ENCODE measurements at regions not wholly inside any gene's neighbourhood (a gene's known extent, or its start where the extent isn't known, plus 50 kb on each side); places are given as distances from the start of the nearest gene placed in this dataset.

DNA sequence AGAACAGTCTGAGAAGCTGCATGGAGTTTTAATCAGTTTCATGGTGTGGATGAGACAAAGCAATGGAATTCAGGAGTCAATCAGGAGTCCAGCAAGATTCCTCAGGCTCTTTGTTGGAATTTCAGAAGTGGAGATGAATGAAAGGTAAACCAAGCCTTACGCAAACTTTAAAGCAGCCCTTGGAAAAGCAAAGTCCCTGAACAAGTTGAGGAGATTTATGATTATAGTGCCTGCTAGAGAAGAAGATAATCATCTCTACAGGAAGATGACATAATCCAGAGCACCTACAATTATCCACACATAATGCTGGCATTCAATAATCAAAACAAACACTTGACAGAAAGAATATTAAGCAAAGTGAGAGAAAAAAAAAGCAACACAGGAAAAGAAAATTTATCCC, 1380.1 kb upstream of the NUDT12 start:
- Histone ChIP-seq H3K4me3 (replicated peaks in 1 of 2; ENCODE audit: low read depth in 1 of 2, low read length in 2 of 2) (no peak overlapping the region), H3K4me1 (ENCODE audit: control insufficient read depth in 1 of 2, insufficient read depth in 2 of 2, low read length in 2 of 2) (no peaks in the 10 kb centered on the region; a peak in 1 of 4 replicates), H3K27ac (ENCODE audit: low read depth, low read length) (no peak overlapping the region), H2AFZ (ENCODE audit: low read depth, low read length, poor library complexity, severe bottlenecking) (no peak overlapping the region), H4K20me1 (ENCODE audit: insufficient read depth) (0 out of 2 replicates have a peak, but pooled peaks cover 4% of the 10 kb centered on the region), H3K9me3 (ENCODE audit: control insufficient read depth in 1 of 2, insufficient read depth in 1 of 2, low read depth in 1 of 2, low read length in 2 of 2) (no peaks in the 10 kb centered on the region), H3K4me2 (ENCODE audit: low read length) (no peak overlapping the region), H3K9me2 (ENCODE audit: insufficient read depth) (no peaks in the 10 kb centered on the region; the same call in 1 of the 2 replicates), H3K9ac (ENCODE audit: low read length) (no peak overlapping the region), H3K27me3 (ENCODE audit: insufficient read depth, low read length) (no peaks in the 10 kb centered on the region), H3K36me3 (ENCODE audit: control insufficient read depth in 1 of 2, insufficient read depth in 2 of 2, low read length in 2 of 2) (no peaks in the 10 kb centered on the region), H3K79me2 (ENCODE audit: insufficient read depth, low read length) (no peaks in the 10 kb centered on the region)
- no peak for ATAC-seq
- no TSS peak for BruUV-seq (replicated peaks)
- CTCF ChIA-PET = no interaction called here
- DNase-seq (ENCODE audit: low read depth, low spot score) = no peak
- TF ChIP-seq ELF1 (IDR thresholded peaks at IDR 0.05; ENCODE audit: borderline replicate concordance, low read depth) (no peak), SP1 (IDR thresholded peaks at IDR 0.05; ENCODE audit: low read depth) (no peak), EZH2 (IDR thresholded peaks at IDR 0.05) (no peak), JUND (IDR thresholded peaks at IDR 0.05) (no peak), ZNF274 (IDR thresholded peaks at IDR 0.05; ENCODE audit: low read depth, low read length) (no peak), YY1 (IDR thresholded peaks at IDR 0.05; ENCODE audit: extremely low read depth, insufficient replicate concordance, low read depth, low read length) (no peak), EGR1 (IDR thresholded peaks at IDR 0.05; ENCODE audit: low read depth) (no peak), TCF7L2 (IDR thresholded peaks at IDR 0.05; ENCODE audit: borderline replicate concordance, extremely low read depth, insufficient read depth, insufficient read length) (no peak), SIN3A (IDR thresholded peaks at IDR 0.05; ENCODE audit: low read depth) (no peak), POLR2AphosphoS5 (IDR thresholded peaks at IDR 0.05; ENCODE audit: low read depth, low read length) (no peak), SRF (IDR thresholded peaks at IDR 0.05; ENCODE audit: low read depth) (no peak), ZFX (IDR thresholded peaks at IDR 0.05) (no peak), POLR2A (IDR thresholded peaks at IDR 0.05; ENCODE audit: borderline replicate concordance, extremely low read depth, insufficient read depth, insufficient read length) (no peak), CEBPB (IDR thresholded peaks at IDR 0.05; ENCODE audit: low read depth) (no peak)
- TF ChIP-seq, protein P1, sequence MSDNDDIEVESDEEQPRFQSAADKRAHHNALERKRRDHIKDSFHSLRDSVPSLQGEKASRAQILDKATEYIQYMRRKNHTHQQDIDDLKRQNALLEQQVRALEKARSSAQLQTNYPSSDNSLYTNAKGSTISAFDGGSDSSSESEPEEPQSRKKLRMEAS (IDR thresholded peaks at IDR 0.05) = no peak
- TF ChIP-seq, protein P2, sequence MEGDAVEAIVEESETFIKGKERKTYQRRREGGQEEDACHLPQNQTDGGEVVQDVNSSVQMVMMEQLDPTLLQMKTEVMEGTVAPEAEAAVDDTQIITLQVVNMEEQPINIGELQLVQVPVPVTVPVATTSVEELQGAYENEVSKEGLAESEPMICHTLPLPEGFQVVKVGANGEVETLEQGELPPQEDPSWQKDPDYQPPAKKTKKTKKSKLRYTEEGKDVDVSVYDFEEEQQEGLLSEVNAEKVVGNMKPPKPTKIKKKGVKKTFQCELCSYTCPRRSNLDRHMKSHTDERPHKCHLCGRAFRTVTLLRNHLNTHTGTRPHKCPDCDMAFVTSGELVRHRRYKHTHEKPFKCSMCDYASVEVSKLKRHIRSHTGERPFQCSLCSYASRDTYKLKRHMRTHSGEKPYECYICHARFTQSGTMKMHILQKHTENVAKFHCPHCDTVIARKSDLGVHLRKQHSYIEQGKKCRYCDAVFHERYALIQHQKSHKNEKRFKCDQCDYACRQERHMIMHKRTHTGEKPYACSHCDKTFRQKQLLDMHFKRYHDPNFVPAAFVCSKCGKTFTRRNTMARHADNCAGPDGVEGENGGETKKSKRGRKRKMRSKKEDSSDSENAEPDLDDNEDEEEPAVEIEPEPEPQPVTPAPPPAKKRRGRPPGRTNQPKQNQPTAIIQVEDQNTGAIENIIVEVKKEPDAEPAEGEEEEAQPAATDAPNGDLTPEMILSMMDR (IDR thresholded peaks at IDR 0.05 in 2 of 3, conservative IDR thresholded peaks at IDR 0.05 in 1 of 3; ENCODE audit: borderline replicate concordance in 1 of 3, insufficient read depth in 1 of 3, low read depth in 2 of 3, low read length in 2 of 3) = no peak
- intact Hi-C loops (cut with micrococcal nuclease) = no loop called here
- RAD21 ChIA-PET (ENCODE audit: low non-redundant PET in 1 of 2, low total read pairs in 2 of 2, uncharacterized antibody in 2 of 2, unreplicated experiment in 2 of 2) = no interaction called here
- POLR2A ChIA-PET = no interaction called here

Data from HCT116 (cell line).